Neuronal stem cell (in vitro differentiated cells): ENCODE measurements at regions not wholly inside any gene's neighbourhood (a gene's known extent, or its start where the extent isn't known, plus 50 kb on each side); places are given as distances from the start of the nearest gene placed in this dataset.

Experiments used
- DNase-seq: peaks from one replicate; pipeline ENCODE4 v3.0.0-alpha.2; 2013; ENCODE audit warnings: low spot score
- H2AFZ ChIP-seq: one replicate; pipeline ENCODE4 v1.6.1; 2013; ENCODE audit warnings: mild to moderate bottlenecking, low read length, inconsistent platforms
- H2AK5ac ChIP-seq: 2 replicates; pipeline ENCODE4 v1.6.1; 2013; ENCODE audit warnings: low read depth, mild to moderate bottlenecking, inconsistent platforms, low read length, moderate library complexity, mixed read lengths
- H2BK120ac ChIP-seq: 2 replicates; pipeline ENCODE4 v1.6.1; 2013; ENCODE audit warnings: low read depth, mild to moderate bottlenecking, inconsistent platforms, low read length, moderate library complexity, mixed read lengths
- H2BK12ac ChIP-seq: one replicate; pipeline ENCODE4 v1.6.1; 2013; ENCODE audit warnings: low read length, inconsistent platforms
- H2BK15ac ChIP-seq: 2 replicates; pipeline ENCODE4 v1.6.1; 2013; ENCODE audit warnings: mild to moderate bottlenecking, low read length, inconsistent platforms, mixed read lengths
- H2BK5ac ChIP-seq: one replicate; pipeline ENCODE4 v1.6.1; 2013; ENCODE audit warnings: inconsistent platforms, mild to moderate bottlenecking, low read length, moderate library complexity
- H3K14ac ChIP-seq: one replicate; pipeline ENCODE4 v1.6.1; 2013; ENCODE audit warnings: low read length, inconsistent platforms
- H3K18ac ChIP-seq: 2 replicates; pipeline ENCODE4 v1.6.1; 2013; ENCODE audit warnings: low read length, inconsistent platforms
- H3K23ac ChIP-seq: 2 replicates; pipeline ENCODE4 v1.6.1; 2013; ENCODE audit warnings: low read depth, mild to moderate bottlenecking, mixed read lengths, low read length, inconsistent platforms; ENCODE audit not compliant: poor library complexity
- H3K27ac ChIP-seq: replicated peaks from 3 replicates; pipeline ENCODE4 v1.5.1; 2013; ENCODE audit warnings: low read length, inconsistent platforms
- H3K27me3 ChIP-seq, 3 experiments: 2 replicates each; pipeline ENCODE4 v1.6.1; 2013; ENCODE audit warnings: low read length in 3 of 3, mild to moderate bottlenecking in 2 of 3, inconsistent platforms in 1 of 3, low read depth in 1 of 3, mixed read lengths in 1 of 3, moderate library complexity in 1 of 3; ENCODE audit not compliant: control insufficient read depth in 3 of 3, insufficient read depth in 3 of 3
- H3K36me3 ChIP-seq, 2 donors: replicated peaks in 1 of 2; 2 replicates each; pipeline ENCODE4 v1.6.1; 2013; ENCODE audit warnings: low read length in 2 of 2; ENCODE audit not compliant: control insufficient read depth in 2 of 2, insufficient read depth in 2 of 2
- H3K4ac ChIP-seq: 2 replicates; pipeline ENCODE4 v1.6.1; 2013; ENCODE audit warnings: inconsistent platforms, mild to moderate bottlenecking, low read length, moderate library complexity
- H3K4me1 ChIP-seq, 2 donors: 1 replicate in 1 of 2; 2 replicates in 1 of 2; pipeline ENCODE4 v1.6.1; 2013; ENCODE audit warnings: low read length in 2 of 2, low read depth in 1 of 2; ENCODE audit not compliant: control insufficient read depth in 2 of 2, insufficient read depth in 1 of 2
- H3K4me2 ChIP-seq: one replicate; pipeline ENCODE4 v1.6.1; 2013; ENCODE audit warnings: mild to moderate bottlenecking, low read length, inconsistent platforms; ENCODE audit not compliant: insufficient read depth, poor library complexity, severe bottlenecking
- H3K4me3 ChIP-seq, 2 donors: 2 replicates each; pipeline ENCODE4 v1.5.1; 2013; ENCODE audit warnings: low read length in 2 of 2, mild to moderate bottlenecking in 2 of 2, inconsistent platforms in 1 of 2, moderate library complexity in 1 of 2
- H3K79me1 ChIP-seq: one replicate; pipeline ENCODE4 v1.6.1; 2013; ENCODE audit warnings: low read depth, mild to moderate bottlenecking, inconsistent platforms, low read length, moderate library complexity
- H3K9ac ChIP-seq: one replicate; pipeline ENCODE4 v1.6.1; 2013; ENCODE audit warnings: mild to moderate bottlenecking, low read depth, low read length, inconsistent platforms; ENCODE audit not compliant: poor library complexity
- H3K9me3 ChIP-seq, 2 donors: replicated peaks in 1 of 2; 2 replicates each; pipeline versions ENCODE3 to v1.6.1; 2013; ENCODE audit warnings: low read length in 2 of 2, mild to moderate bottlenecking in 2 of 2, inconsistent platforms in 1 of 2, low read depth in 1 of 2, mixed read lengths in 1 of 2, moderate library complexity in 1 of 2; ENCODE audit not compliant: control insufficient read depth in 2 of 2, insufficient read depth in 1 of 2
- H4K8ac ChIP-seq: one replicate; pipeline ENCODE4 v1.6.1; 2013; ENCODE audit warnings: low read depth, mild to moderate bottlenecking, inconsistent platforms, low read length, moderate library complexity
- H4K91ac ChIP-seq: one replicate; pipeline ENCODE4 v1.6.1; 2013; ENCODE audit warnings: low read length, low read depth, mild to moderate bottlenecking, inconsistent platforms; ENCODE audit not compliant: poor library complexity
- WGBS, 2 donors: extraction: QIAGEN DNeasy Blood & Tissue Kit; methylation state at CpG; one replicate each; pipeline ENCODE4 v1.1.7; 2013; ENCODE audit warnings: missing lambda C conversion rate in 2 of 2, mixed read lengths in 1 of 2; ENCODE audit not compliant: insufficient read length in 2 of 2, insufficient replicate concordance in 1 of 2; ENCODE audit errors: extremely low coverage in 2 of 2; 5-methylcytosine and 5-hydroxymethylcytosine counted together

GRCh38 chrX:120795301-120795700, 80.4 kb downstream of the CT47B1 start:
- no peak overlapping the region for H4K8ac ChIP-seq
- no peak overlapping the region for H2AFZ ChIP-seq
- no peak overlapping the region for H2BK5ac ChIP-seq
- H2BK12ac ChIP-seq: no peak overlapping the region
- H2BK120ac ChIP-seq: no peak overlapping the region
- no peak overlapping the region for H3K18ac ChIP-seq
- no peaks in the 10 kb centered on the region for H3K36me3 ChIP-seq
- H3K27ac ChIP-seq: no peak overlapping the region
- no peak overlapping the region for H3K9ac ChIP-seq
- H3K4me1 ChIP-seq: no peaks in the 10 kb centered on the region
- H3K4ac ChIP-seq: no peak overlapping the region
- no peaks in the 10 kb centered on the region for H3K27me3 ChIP-seq
- no peaks in the 10 kb centered on the region for H3K9me3 ChIP-seq
- no peak overlapping the region for H3K4me2 ChIP-seq
- H3K23ac ChIP-seq: no peak overlapping the region
- no CpG with 5 or more reads among the region's 2 CpGs for WGBS, 2 donors
- no peaks in the 10 kb centered on the region for H3K79me1 ChIP-seq
- H2AK5ac ChIP-seq: no peak overlapping the region
- no peak overlapping the region for H2BK15ac ChIP-seq
- no peak overlapping the region for H4K91ac ChIP-seq
- DNase-seq: no peak
- no peak overlapping the region for H3K4me3 ChIP-seq
- no peak overlapping the region for H3K14ac ChIP-seq

- no peaks in the 10 kb centered on the region for H3K4me1 ChIP-seq
- H3K14ac ChIP-seq: no peak overlapping the region
- no CpG with 5 or more reads among the region's 2 CpGs for WGBS, 2 donors
- no peak overlapping the region for H3K4me3 ChIP-seq
- no peak overlapping the region for H2BK120ac ChIP-seq
- no peaks in the 10 kb centered on the region for H3K36me3 ChIP-seq
- no peaks in the 10 kb centered on the region for H3K79me1 ChIP-seq
- no peak overlapping the region for H3K4ac ChIP-seq
- H2BK5ac ChIP-seq: no peak overlapping the region
- H2BK12ac ChIP-seq: no peak overlapping the region
- H4K8ac ChIP-seq: no peak overlapping the region
- H3K9me3 ChIP-seq: no peaks in the 10 kb centered on the region
- no peak overlapping the region for H3K23ac ChIP-seq
- H3K18ac ChIP-seq: no peak overlapping the region
- H2AFZ ChIP-seq: no peak overlapping the region
- H3K4me2 ChIP-seq: no peak overlapping the region
- H3K27me3 ChIP-seq: no peaks in the 10 kb centered on the region
- no peak overlapping the region for H2BK15ac ChIP-seq
- H3K9ac ChIP-seq: no peak overlapping the region
- DNase-seq: no peak
- H3K27ac ChIP-seq: no peak overlapping the region
- no peak overlapping the region for H2AK5ac ChIP-seq
- no peak overlapping the region for H4K91ac ChIP-seq
Measured at GRCh38 chrX:120794525-120794975, 81.1 kb downstream of the CT47B1 start.

GRCh38 chrX:120793098-120793497, 82.6 kb downstream of the CT47B1 start:
- H4K8ac ChIP-seq: no peak overlapping the region
- H3K4me3 ChIP-seq: no peak overlapping the region
- no peak overlapping the region for H2AFZ ChIP-seq
- no peak overlapping the region for H2BK12ac ChIP-seq
- no peak for DNase-seq
- no peak overlapping the region for H3K4ac ChIP-seq
- no peaks in the 10 kb centered on the region for H3K27me3 ChIP-seq
- H3K36me3 ChIP-seq: no peaks in the 10 kb centered on the region
- no peaks in the 10 kb centered on the region for H3K4me1 ChIP-seq
- no peak overlapping the region for H2BK120ac ChIP-seq
- no peak overlapping the region for H3K14ac ChIP-seq
- H2AK5ac ChIP-seq: no peak overlapping the region
- no peaks in the 10 kb centered on the region for H3K9me3 ChIP-seq
- no peak overlapping the region for H3K23ac ChIP-seq
- H3K4me2 ChIP-seq: no peak overlapping the region
- no peak overlapping the region for H2BK5ac ChIP-seq
- H3K27ac ChIP-seq: no peak overlapping the region
- no peak overlapping the region for H2BK15ac ChIP-seq
- H4K91ac ChIP-seq: no peak overlapping the region
- H3K9ac ChIP-seq: no peak overlapping the region
- no peak overlapping the region for H3K18ac ChIP-seq
- H3K79me1 ChIP-seq: no peaks in the 10 kb centered on the region

GRCh38 chrX:120791013-120791643, 84.5 kb downstream of the CT47B1 start:
- Histone ChIP-seq H3K4ac (no peak overlapping the region), H4K8ac (peak overlapping the region; percentile 65), H2AFZ (no peak overlapping the region), H3K4me2 (no peak overlapping the region), H3K9ac (no peak overlapping the region), H3K27me3 (no peaks in the 10 kb centered on the region), H3K79me1 (no peaks in the 10 kb centered on the region), H3K14ac (no peak overlapping the region), H2BK5ac (no peak overlapping the region), H3K27ac (no peak overlapping the region), H3K4me1 (no peaks in the 10 kb centered on the region), H3K9me3 (no peaks in the 10 kb centered on the region), H3K23ac (no peak overlapping the region), H3K18ac (no peak overlapping the region), H2BK12ac (no peak overlapping the region), H2BK120ac (no peak overlapping the region), H3K4me3 (no peak overlapping the region), H4K91ac (no peak overlapping the region), H2AK5ac (no peak overlapping the region), H2BK15ac (no peak overlapping the region), H3K36me3 (no peaks in the 10 kb centered on the region)
- DNase-seq: no peak
- WGBS, 2 donors: no CpG with 5 or more reads among the region's 2 CpGs
